Uterus (tissue), 2 donors: ENCODE measurements at regions not wholly inside any gene's neighbourhood (a gene's known extent, or its start where the extent isn't known, plus 50 kb on each side); places are given as distances from the start of the nearest gene placed in this dataset.

Experiments
- CTCF ChIP-seq, 4 experiments: fragments of 200-600 bp in 2 of 4; fragments of 450-650 bp in 2 of 4; sonication (generic) in 2 of 4; IDR thresholded peaks; one replicate each; pipeline ENCODE4 v1.5.1; 2016 to 2019; ENCODE audit warnings: antibody characterized with exemption in 4 of 4, mild to moderate bottlenecking in 2 of 4, moderate library complexity in 1 of 4
- POLR2A ChIP-seq, 2 donors: fragments of 450-650 bp; IDR thresholded peaks; one replicate each; pipeline ENCODE4 v1.6.1; 2016; ENCODE audit warnings: antibody characterized with exemption in 2 of 2, mild to moderate bottlenecking in 1 of 2, moderate library complexity in 1 of 2

- no peak for TF ChIP-seq CTCF (IDR thresholded peaks at IDR 0.05)
- TF ChIP-seq POLR2A (IDR thresholded peaks at IDR 0.05), result no peak
Observed at GRCh38 chr4:123954220-123954619, 557.6 kb downstream of the SPRY1 start.
